GM12873 (cell line): ENCODE measurements at regions not wholly inside any gene's neighbourhood (a gene's known extent, or its start where the extent isn't known, plus 50 kb on each side); places are given as distances from the start of the nearest gene placed in this dataset.

ENCODE experiments used
- CTCF ChIP-seq: IDR thresholded peaks from 2 replicates; pipeline ENCODE4 v1.5.1; 2012; ENCODE audit warnings: low read depth, mild to moderate bottlenecking, moderate library complexity, low read length, control low read depth; ENCODE audit not compliant: insufficient read depth; ENCODE audit errors: missing control alignments

DNA sequence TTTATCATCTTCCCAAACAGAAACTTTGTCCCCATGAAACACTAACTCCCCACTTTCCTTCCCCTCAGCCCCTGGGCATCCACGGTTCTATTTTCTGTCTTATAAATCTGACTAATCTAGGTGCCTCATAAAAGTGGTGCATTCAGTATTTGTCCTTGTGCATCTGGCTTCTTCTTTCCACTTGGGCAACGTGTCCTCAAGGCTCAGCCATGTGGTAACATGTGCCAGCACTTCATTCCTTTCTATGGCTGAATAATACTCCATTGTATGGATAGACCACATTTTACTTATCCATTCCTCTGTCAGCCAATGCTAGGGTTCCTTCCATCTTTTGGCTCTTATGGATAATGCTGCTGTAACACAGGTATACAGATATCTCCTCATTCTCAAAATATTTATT, 305.0 kb upstream of the RUNX1 start:
- TF ChIP-seq CTCF: no peak

- no peak for TF ChIP-seq CTCF
Observed at GRCh38 chr21:35352793-35353192, 303.7 kb upstream of the RUNX1 start.

- TF ChIP-seq CTCF: no peak
Observed at GRCh38 chr21:35352066-35352770, 303.1 kb upstream of the RUNX1 start.

GRCh38 chr21:35351434-35351833, 302.3 kb upstream of the RUNX1 start:
- no peak for TF ChIP-seq CTCF

DNA sequence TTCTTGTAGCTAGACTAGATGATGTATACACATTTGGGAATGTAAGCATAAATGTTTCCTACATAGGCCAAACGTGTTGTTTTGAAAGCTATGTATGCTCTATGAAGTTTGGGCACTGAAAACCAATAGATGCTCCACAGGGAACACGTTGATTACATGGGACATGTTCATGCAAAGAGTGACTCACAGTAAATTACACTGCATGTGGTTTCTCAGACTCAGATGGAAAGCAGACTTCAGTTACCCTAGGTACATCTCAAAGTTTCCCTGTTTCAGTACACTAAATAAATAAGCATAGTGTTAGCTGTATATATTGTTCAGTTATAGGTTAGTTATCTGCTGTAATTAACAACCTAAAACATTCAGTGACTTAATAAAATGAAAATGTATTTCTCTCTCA, 301.9 kb upstream of the RUNX1 start:
- TF ChIP-seq CTCF: no peak

DNA sequence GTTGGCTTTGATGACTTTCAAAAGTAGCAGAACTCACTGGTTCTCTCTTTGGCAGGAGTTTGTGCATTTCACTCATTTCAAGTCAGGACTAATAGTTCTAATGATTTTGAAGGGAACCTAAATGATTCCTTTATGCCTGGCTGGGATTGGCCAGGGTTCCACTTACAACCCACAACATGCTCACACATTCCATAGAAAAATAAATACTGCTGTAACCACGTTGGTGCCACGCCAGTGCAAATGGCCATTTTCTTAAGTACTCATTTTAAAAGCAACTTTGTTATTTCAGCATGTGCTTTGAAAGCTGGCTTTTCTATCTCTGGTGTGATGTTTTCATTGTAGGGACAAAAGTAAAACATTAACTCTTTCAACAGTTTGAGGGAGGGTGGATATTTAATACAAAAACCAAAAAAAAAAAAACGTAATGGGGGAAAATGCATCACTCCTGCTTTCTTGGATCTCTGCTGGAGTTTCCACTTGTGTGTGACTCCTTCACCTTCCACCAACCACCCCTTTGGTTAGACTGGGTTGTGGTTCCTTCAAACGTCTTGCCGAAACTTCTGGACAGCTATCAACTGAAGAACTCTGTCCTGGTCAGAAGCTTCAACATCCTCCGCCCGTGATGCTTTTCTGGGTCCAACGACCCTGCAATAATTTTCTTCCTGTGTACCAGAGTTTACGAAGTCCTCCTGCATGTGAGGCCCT, 300.4 kb upstream of the RUNX1 start:
- no peak for TF ChIP-seq CTCF

- no peak for TF ChIP-seq CTCF
Observed at GRCh38 chr21:35348686-35349085, 299.6 kb upstream of the RUNX1 start.
